ENCODE measurements at regions not wholly inside any gene's neighbourhood (a gene's known extent, or its start where the extent isn't known, plus 50 kb on each side); places are given as distances from the start of the nearest gene placed in this dataset.
"Not testable (repeated sequence)": the region's sequence is repeated elsewhere in the genome, so short reads cannot be mapped to it uniquely, and the experiment has no call there.

GRCh38 chr6:92469186-92469828 lies 950.1 kb downstream of the EPHA7 start:
- no peak overlapping the region for H3K27ac Mint-ChIP-seq
- H3K36me3 Mint-ChIP-seq (ENCODE audit: low read depth): no peaks in the 10 kb centered on the region
- H3K27me3 Mint-ChIP-seq (ENCODE audit: low read depth): no peaks in the 10 kb centered on the region
- no peaks in the 10 kb centered on the region for H3K4me1 Mint-ChIP-seq (ENCODE audit: low read depth)
- peaks cover 19% of the 10 kb centered on the region for H3K9me3 Mint-ChIP-seq
- no peak overlapping the region for H3K4me3 Mint-ChIP-seq
- DNase-seq (ENCODE audit: low spot score): no peak

DNA sequence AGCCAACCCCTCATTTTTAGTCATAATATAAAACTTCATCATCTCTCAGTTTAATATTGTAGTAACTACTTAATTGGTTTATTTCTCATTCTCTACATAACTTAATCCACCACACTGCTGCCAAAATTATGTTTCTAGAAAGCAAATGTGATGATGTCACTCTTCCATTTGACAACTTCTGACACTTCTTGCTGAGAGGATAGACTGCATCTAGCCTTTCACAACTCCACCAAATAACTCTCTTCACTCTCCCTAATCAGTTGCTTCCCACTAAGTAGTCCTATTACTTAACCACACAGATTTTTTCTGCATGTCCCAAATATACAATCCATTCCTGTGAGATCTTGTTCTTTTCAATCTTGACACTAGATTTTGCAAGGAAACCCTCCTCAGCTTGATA lies 951.3 kb downstream of the EPHA7 start:
- no peak overlapping the region for H3K27ac Mint-ChIP-seq
- no peak overlapping the region for H3K4me3 Mint-ChIP-seq
- no peaks in the 10 kb centered on the region for H3K36me3 Mint-ChIP-seq (ENCODE audit: low read depth)
- H3K9me3 Mint-ChIP-seq: peaks cover 23% of the 10 kb centered on the region
- DNase-seq (ENCODE audit: low spot score): no peak
- H3K27me3 Mint-ChIP-seq (ENCODE audit: low read depth): no peaks in the 10 kb centered on the region
- no peaks in the 10 kb centered on the region for H3K4me1 Mint-ChIP-seq (ENCODE audit: low read depth)

- H3K27me3 Mint-ChIP-seq (ENCODE audit: low read depth): no peaks in the 10 kb centered on the region
- H3K4me1 Mint-ChIP-seq (ENCODE audit: low read depth): no peaks in the 10 kb centered on the region
- no peaks in the 10 kb centered on the region for H3K36me3 Mint-ChIP-seq (ENCODE audit: low read depth)
- peaks cover 14% of the 10 kb centered on the region for H3K9me3 Mint-ChIP-seq
- DNase-seq (ENCODE audit: low spot score): no peak
- no peak overlapping the region for H3K4me3 Mint-ChIP-seq
- H3K27ac Mint-ChIP-seq: no peak overlapping the region
Measured at GRCh38 chr6:92460133-92460532, 959.2 kb downstream of the EPHA7 start.

- Mint-ChIP-seq H3K4me1 (ENCODE audit: low read depth) (no peaks in the 10 kb centered on the region), H3K4me3 (no peak overlapping the region), H3K27me3 (ENCODE audit: low read depth) (no peaks in the 10 kb centered on the region), H3K27ac (no peak overlapping the region), H3K36me3 (ENCODE audit: low read depth) (no peaks in the 10 kb centered on the region), H3K9me3 (peaks cover 14% of the 10 kb centered on the region)
- no peak for DNase-seq (ENCODE audit: low spot score)
Measured at GRCh38 chr6:92459606-92460005, 959.8 kb downstream of the EPHA7 start.

- Mint-ChIP-seq H3K36me3 (ENCODE audit: low read depth) (no peaks in the 10 kb centered on the region), H3K9me3 (peaks cover 31% of the 10 kb centered on the region), H3K27ac (no peak overlapping the region), H3K27me3 (ENCODE audit: low read depth) (no peaks in the 10 kb centered on the region), H3K4me1 (ENCODE audit: low read depth) (no peaks in the 10 kb centered on the region), H3K4me3 (no peak overlapping the region)
- DNase-seq (ENCODE audit: low spot score): no peak
Measured at GRCh38 chr6:92446052-92446451, 973.3 kb downstream of the EPHA7 start.

GRCh38 chr6:92433911-92434310 lies 985.4 kb downstream of the EPHA7 start:
- Mint-ChIP-seq H3K9me3 (no peaks in the 10 kb centered on the region), H3K4me1 (ENCODE audit: low read depth) (no peaks in the 10 kb centered on the region), H3K4me3 (no peak overlapping the region), H3K36me3 (ENCODE audit: low read depth) (no peaks in the 10 kb centered on the region), H3K27ac (no peak overlapping the region), H3K27me3 (ENCODE audit: low read depth) (no peaks in the 10 kb centered on the region)
- DNase-seq (ENCODE audit: low spot score): no peak

- Mint-ChIP-seq H3K4me3 (no peak overlapping the region), H3K27ac (no peak overlapping the region), H3K4me1 (ENCODE audit: low read depth) (no peaks in the 10 kb centered on the region), H3K9me3 (peaks cover 3% of the 10 kb centered on the region), H3K27me3 (ENCODE audit: low read depth) (no peaks in the 10 kb centered on the region), H3K36me3 (ENCODE audit: low read depth) (no peaks in the 10 kb centered on the region)
- no peak for DNase-seq (ENCODE audit: low spot score)
Measured at GRCh38 chr6:92431502-92431901, 987.9 kb downstream of the EPHA7 start.

- Mint-ChIP-seq H3K4me1 (ENCODE audit: low read depth) (no peaks in the 10 kb centered on the region), H3K9me3 (peaks cover 5% of the 10 kb centered on the region), H3K27me3 (ENCODE audit: low read depth) (no peaks in the 10 kb centered on the region), H3K4me3 (no peak overlapping the region), H3K27ac (no peak overlapping the region), H3K36me3 (ENCODE audit: low read depth) (no peaks in the 10 kb centered on the region)
- DNase-seq (ENCODE audit: low spot score): no peak
Measured at GRCh38 chr6:92428448-92428847, 990.9 kb downstream of the EPHA7 start.

DNA sequence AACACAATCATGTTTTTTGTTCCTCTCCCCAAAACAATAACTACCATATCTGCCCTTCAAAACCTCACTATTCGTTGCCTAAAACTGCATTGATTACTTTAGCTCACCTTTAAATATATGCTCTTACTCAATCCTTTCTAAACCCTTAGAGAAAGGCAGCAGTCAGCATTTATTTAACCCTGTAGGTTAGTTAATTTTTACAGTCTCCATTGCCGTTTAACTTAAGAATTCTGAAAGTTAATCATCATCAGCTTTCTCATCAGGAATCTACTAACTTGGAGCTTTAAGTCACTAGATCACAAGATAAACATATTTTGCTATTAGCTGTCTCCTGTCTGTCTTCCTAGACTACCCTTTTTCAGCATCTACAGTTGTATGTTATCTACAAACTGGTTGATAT lies 991.9 kb downstream of the EPHA7 start:
- peaks cover 9% of the 10 kb centered on the region for H3K9me3 Mint-ChIP-seq
- no peaks in the 10 kb centered on the region for H3K27me3 Mint-ChIP-seq (ENCODE audit: low read depth)
- no peak overlapping the region for H3K27ac Mint-ChIP-seq
- DNase-seq (ENCODE audit: low spot score): no peak
- H3K4me1 Mint-ChIP-seq (ENCODE audit: low read depth): no peaks in the 10 kb centered on the region
- no peak overlapping the region for H3K4me3 Mint-ChIP-seq
- H3K36me3 Mint-ChIP-seq (ENCODE audit: low read depth): no peaks in the 10 kb centered on the region

DNA sequence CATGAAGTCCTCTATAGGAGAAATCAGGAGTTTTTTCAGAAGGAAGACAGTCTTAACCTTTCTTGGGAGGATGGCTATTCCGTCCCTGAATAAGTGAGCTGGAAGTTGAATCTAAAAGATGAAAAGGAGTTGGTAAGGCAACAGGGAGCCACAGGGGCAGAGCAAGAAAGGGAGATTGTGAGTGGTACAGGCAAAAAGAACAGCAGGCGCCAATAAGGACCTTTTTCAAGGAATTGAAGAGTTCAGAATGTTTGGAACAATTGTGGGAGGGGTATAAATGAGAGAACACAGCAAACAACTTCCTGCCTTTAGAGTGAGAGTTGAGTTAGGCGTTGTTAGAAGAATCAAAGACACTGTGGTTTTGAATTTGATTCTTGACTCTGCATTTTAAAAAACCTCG lies 1003.7 kb downstream of the EPHA7 start:
- Mint-ChIP-seq H3K27ac (no peak overlapping the region), H3K9me3 (peaks cover 7% of the 10 kb centered on the region), H3K4me3 (no peak overlapping the region), H3K27me3 (ENCODE audit: low read depth) (no peaks in the 10 kb centered on the region), H3K4me1 (ENCODE audit: low read depth) (no peaks in the 10 kb centered on the region), H3K36me3 (ENCODE audit: low read depth) (no peaks in the 10 kb centered on the region)
- DNase-seq (ENCODE audit: low spot score): no peak

DNA sequence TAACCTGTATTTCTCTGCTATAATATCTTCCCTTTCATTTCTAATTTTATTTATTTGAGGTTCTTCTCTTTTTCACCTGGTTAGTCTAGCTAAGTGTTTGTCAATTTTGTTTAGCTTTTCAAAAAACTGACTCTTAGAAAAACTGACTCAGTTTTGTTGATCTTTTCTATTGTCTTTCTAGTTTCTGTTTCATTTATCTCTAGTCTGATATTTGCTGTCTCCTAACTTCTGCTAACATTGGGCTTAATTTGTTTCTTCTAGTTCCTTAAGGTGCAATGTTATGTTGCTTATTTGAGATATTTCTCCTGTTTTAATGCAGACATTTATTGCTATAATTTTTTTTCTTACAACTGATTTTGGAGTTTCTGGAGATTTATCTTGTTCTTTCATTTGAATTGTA lies 1011.0 kb downstream of the EPHA7 start:
- Mint-ChIP-seq H3K27ac (no peak overlapping the region), H3K36me3 (ENCODE audit: low read depth) (no peaks in the 10 kb centered on the region), H3K9me3 (peaks cover 16% of the 10 kb centered on the region), H3K27me3 (ENCODE audit: low read depth) (no peaks in the 10 kb centered on the region), H3K4me3 (no peak overlapping the region), H3K4me1 (ENCODE audit: low read depth) (no peaks in the 10 kb centered on the region)
- DNase-seq (ENCODE audit: low spot score): no peak

GRCh38 chr6:92404281-92404680 lies 1015.1 kb downstream of the EPHA7 start:
- Mint-ChIP-seq H3K4me3 (no peak overlapping the region), H3K4me1 (ENCODE audit: low read depth) (no peaks in the 10 kb centered on the region), H3K9me3 (peaks cover 16% of the 10 kb centered on the region), H3K27me3 (ENCODE audit: low read depth) (no peaks in the 10 kb centered on the region), H3K36me3 (ENCODE audit: low read depth) (no peaks in the 10 kb centered on the region), H3K27ac (no peak overlapping the region)
- DNase-seq (ENCODE audit: low spot score): no peak

DNA sequence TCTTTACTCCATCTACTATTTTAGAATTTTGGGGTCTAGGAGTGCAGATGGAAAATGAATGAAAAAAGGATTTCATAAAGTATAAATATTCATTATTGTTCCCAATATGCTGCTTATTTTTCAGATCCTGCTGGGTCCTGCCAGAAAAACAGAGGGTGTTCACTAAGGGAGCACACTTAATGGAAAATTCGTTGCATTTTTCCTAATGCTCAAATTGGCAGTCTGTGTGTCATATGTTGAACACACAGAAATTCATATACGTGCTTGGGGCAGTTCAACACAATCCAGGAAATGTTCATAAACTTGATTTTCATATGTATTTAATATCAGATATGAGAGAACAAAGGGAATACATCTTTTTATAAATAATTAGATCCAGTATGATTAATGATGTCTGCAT lies 1019.4 kb downstream of the EPHA7 start:
- no peak for DNase-seq (ENCODE audit: low spot score)
- H3K36me3 Mint-ChIP-seq (ENCODE audit: low read depth): no peaks in the 10 kb centered on the region
- H3K27me3 Mint-ChIP-seq (ENCODE audit: low read depth): no peaks in the 10 kb centered on the region
- no peak overlapping the region for H3K4me3 Mint-ChIP-seq
- H3K4me1 Mint-ChIP-seq (ENCODE audit: low read depth): no peaks in the 10 kb centered on the region
- H3K27ac Mint-ChIP-seq: no peak overlapping the region
- peaks cover 7% of the 10 kb centered on the region for H3K9me3 Mint-ChIP-seq

DNA sequence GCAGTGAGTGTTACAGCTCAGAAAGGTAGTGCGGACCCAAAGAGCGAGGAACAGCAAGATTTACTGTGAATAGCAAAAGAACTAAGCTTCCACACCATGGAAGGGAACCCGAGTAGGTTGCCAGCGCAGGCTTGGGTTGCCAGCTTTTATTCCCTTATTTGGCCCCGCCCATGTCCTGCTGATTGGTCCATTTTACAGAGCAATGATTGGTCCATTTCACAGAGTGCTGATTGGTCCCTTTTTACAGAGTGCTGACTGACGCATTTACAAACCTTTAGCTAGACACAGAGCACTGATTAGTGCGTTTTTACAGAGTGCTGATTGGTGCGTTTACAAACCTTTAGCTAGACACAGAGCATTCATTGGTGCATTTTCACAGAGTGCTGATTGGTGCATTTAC lies 1030.7 kb downstream of the EPHA7 start:
- H3K4me1 Mint-ChIP-seq (ENCODE audit: low read depth); H3K4me3 Mint-ChIP-seq; H3K27ac Mint-ChIP-seq; H3K9me3 Mint-ChIP-seq; DNase-seq (ENCODE audit: low spot score); H3K27me3 Mint-ChIP-seq (ENCODE audit: low read depth); H3K36me3 Mint-ChIP-seq (ENCODE audit: low read depth): not testable (repeated sequence)

DNA sequence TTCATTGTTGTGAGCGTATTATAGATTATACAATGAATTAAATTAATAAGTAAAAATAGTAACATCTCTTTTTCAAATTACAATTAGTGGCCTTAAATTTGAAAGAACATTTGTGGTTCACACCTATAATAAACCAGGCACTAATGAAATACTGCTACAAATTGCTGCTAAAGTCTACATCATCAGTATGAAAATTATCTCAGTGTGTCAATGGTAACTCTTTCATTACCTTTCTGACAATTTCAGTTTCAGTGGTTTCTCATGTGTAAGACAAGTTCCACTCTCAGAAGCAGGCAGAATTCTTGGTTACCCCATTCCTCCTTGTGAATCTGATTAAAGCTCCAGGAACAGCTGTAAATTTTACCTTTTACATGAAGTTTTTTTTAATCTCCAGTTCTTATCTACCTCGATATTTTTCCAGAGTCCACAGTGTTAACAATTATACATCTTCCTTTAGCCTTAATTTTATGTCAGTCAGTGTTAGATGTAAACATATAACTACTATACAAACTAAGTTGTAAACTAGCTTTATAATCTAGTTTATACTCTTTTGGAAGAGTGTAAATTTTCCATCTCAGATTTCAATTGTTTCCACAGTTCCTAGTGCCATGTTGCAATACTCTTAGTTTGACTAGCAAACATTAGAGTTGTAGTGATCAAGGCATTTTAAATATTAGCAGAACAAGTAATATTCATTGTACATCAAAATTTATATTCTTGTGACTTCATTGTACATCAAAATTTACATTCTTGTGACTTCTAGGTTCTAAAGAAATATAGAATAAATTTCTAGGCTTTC lies 1038.4 kb downstream of the EPHA7 start:
- Mint-ChIP-seq H3K4me3 (no peak overlapping the region), H3K36me3 (ENCODE audit: low read depth) (no peaks in the 10 kb centered on the region), H3K27me3 (ENCODE audit: low read depth) (no peaks in the 10 kb centered on the region), H3K9me3 (no peaks in the 10 kb centered on the region), H3K27ac (no peak overlapping the region), H3K4me1 (ENCODE audit: low read depth) (no peaks in the 10 kb centered on the region)
- no peak for DNase-seq (ENCODE audit: low spot score)
